DND-41 (cell line): ENCODE measurements at regions not wholly inside any gene's neighbourhood (a gene's known extent, or its start where the extent isn't known, plus 50 kb on each side); places are given as distances from the start of the nearest gene placed in this dataset.

Experiments
- ATAC-seq: fragments of 200-7000 bp; cut with Tn5 transposase; 3 replicates; pipeline ENCODE4 v1.9.1; 2021; ENCODE audit warnings: low read depth; ENCODE audit not compliant: insufficient read depth
- DNase-seq: peaks from one replicate; pipeline ENCODE4 v3.0.0-alpha.2; 2020
- H2AFZ ChIP-seq: 2 replicates; pipeline ENCODE4 v1.6.0; 2012; ENCODE audit warnings: low read depth, low read length
- H3K27ac ChIP-seq: 2 replicates; pipeline ENCODE4 v1.5.1; 2012; ENCODE audit warnings: low read length, inconsistent platforms
- H3K27me3 ChIP-seq: fragments of 200-600 bp; sonication (generic); 2 replicates; pipeline ENCODE4 v1.6.0; 2012; ENCODE audit warnings: low read length, mild to moderate bottlenecking, inconsistent platforms; ENCODE audit not compliant: insufficient read depth, poor library complexity
- H3K36me3 ChIP-seq: 2 replicates; pipeline ENCODE4 v1.5.1; 2012; ENCODE audit warnings: low read length, inconsistent platforms; ENCODE audit not compliant: insufficient read depth
- H3K4me1 ChIP-seq: 2 replicates; pipeline ENCODE4 v1.5.1; 2012; ENCODE audit warnings: mild to moderate bottlenecking, low read length; ENCODE audit not compliant: insufficient read depth
- H3K4me2 ChIP-seq: 2 replicates; pipeline ENCODE4 v1.6.0; 2012; ENCODE audit warnings: mild to moderate bottlenecking, moderate library complexity, low read length, inconsistent platforms; ENCODE audit not compliant: insufficient read depth
- H3K4me3 ChIP-seq, 2 experiments: fragments of 200-600 bp in 1 of 2; shearing (Covaris generic) in 1 of 2; 2 replicates each; pipeline ENCODE4 v1.5.1; 2012 to 2016; ENCODE audit warnings: inconsistent platforms in 2 of 2, low read length in 2 of 2, mild to moderate bottlenecking in 2 of 2, low read depth in 1 of 2, moderate library complexity in 1 of 2
- H3K79me2 ChIP-seq: 2 replicates; pipeline ENCODE4 v1.6.0; 2012; ENCODE audit warnings: low read length, inconsistent platforms; ENCODE audit not compliant: insufficient read depth
- H3K9ac ChIP-seq: 2 replicates; pipeline ENCODE4 v1.6.0; 2012; ENCODE audit warnings: low read depth, mild to moderate bottlenecking, inconsistent platforms, low read length, moderate library complexity
- H3K9me3 ChIP-seq: 2 replicates; pipeline ENCODE4 v1.5.1; 2012; ENCODE audit warnings: low read length, moderate library complexity, mild to moderate bottlenecking, inconsistent platforms; ENCODE audit not compliant: insufficient read depth, severe bottlenecking
- H4K20me1 ChIP-seq: 2 replicates; pipeline ENCODE4 v1.6.0; 2012; ENCODE audit warnings: low read length; ENCODE audit not compliant: insufficient read depth
- CTCF ChIP-seq: IDR thresholded peaks from 2 replicates; pipeline ENCODE4 v1.5.1; 2012; ENCODE audit warnings: borderline replicate concordance, low read length, moderate library complexity, mild to moderate bottlenecking; ENCODE audit not compliant: poor library complexity, severe bottlenecking; ENCODE audit errors: extremely low read depth
- EZH2 ChIP-seq: IDR thresholded peaks from 3 replicates; pipeline ENCODE4 v1.6.1; 2012; ENCODE audit warnings: borderline replicate concordance, low read depth, mild to moderate bottlenecking, moderate library complexity, low read length, inconsistent platforms; ENCODE audit not compliant: severe bottlenecking

GRCh38 chr2:205895981-205896655, 189.9 kb downstream of the INO80D start:
- no peaks in the 10 kb centered on the region for H3K4me1 ChIP-seq
- ATAC-seq (no peak), DNase-seq (no peak)
- H3K79me2 ChIP-seq, result no peaks in the 10 kb centered on the region
- no peaks in the 10 kb centered on the region for H4K20me1 ChIP-seq
- H2AFZ ChIP-seq, result no peak overlapping the region
- H3K4me2 ChIP-seq, result no peak overlapping the region
- no peaks in the 10 kb centered on the region for H3K36me3 ChIP-seq
- TF ChIP-seq EZH2, result no peak
- TF ChIP-seq CTCF, result no peak
- H3K9me3 ChIP-seq, result no peaks in the 10 kb centered on the region
- no peak overlapping the region for H3K4me3 ChIP-seq
- H3K27ac ChIP-seq, result no peak overlapping the region
- peaks cover under 1% of the 10 kb centered on the region for H3K27me3 ChIP-seq
- no peak overlapping the region for H3K9ac ChIP-seq

- H2AFZ ChIP-seq, result no peak overlapping the region
- H3K36me3 ChIP-seq, result no peaks in the 10 kb centered on the region
- H4K20me1 ChIP-seq, result no peaks in the 10 kb centered on the region
- no peak overlapping the region for H3K4me3 ChIP-seq
- H3K27me3 ChIP-seq, result no peaks in the 10 kb centered on the region
- H3K27ac ChIP-seq, result no peak overlapping the region
- H3K9ac ChIP-seq, result no peak overlapping the region
- no peaks in the 10 kb centered on the region for H3K9me3 ChIP-seq
- H3K79me2 ChIP-seq, result no peaks in the 10 kb centered on the region
- TF ChIP-seq EZH2, result no peak
- TF ChIP-seq CTCF, result no peak
- ATAC-seq, result no peak
- no peak overlapping the region for H3K4me2 ChIP-seq
- DNase-seq, result no peak
- H3K4me1 ChIP-seq, result no peaks in the 10 kb centered on the region
Measured at GRCh38 chr2:205892665-205893259, 193.2 kb downstream of the INO80D start.

- Histone ChIP-seq H3K4me1 (no peaks in the 10 kb centered on the region), H3K9me3 (no peaks in the 10 kb centered on the region), H3K27ac (no peak overlapping the region), H3K4me3 (no peak overlapping the region), H3K27me3 (no peaks in the 10 kb centered on the region), H3K9ac (no peak overlapping the region), H3K4me2 (no peak overlapping the region), H4K20me1 (no peaks in the 10 kb centered on the region), H3K79me2 (no peaks in the 10 kb centered on the region), H3K36me3 (no peaks in the 10 kb centered on the region), H2AFZ (no peak overlapping the region)
- DNase-seq (no peak), ATAC-seq (no peak)
- TF ChIP-seq CTCF (no peak), EZH2 (no peak)
Measured at GRCh38 chr2:205892251-205892655, 193.7 kb downstream of the INO80D start.
